OCI-LY7 (cell line): ENCODE measurements at regions not wholly inside any gene's neighbourhood (a gene's known extent, or its start where the extent isn't known, plus 50 kb on each side); places are given as distances from the start of the nearest gene placed in this dataset.

Source experiments
- BruUV-seq: library from RNA; stranded (reverse); fragments of 400-500 nt; replicated peaks from 2 replicates; lab custom pipeline; 2021; lab: Mats Ljungman, UMichigan
- CTCF ChIA-PET: fragments of 300-600 bp; sonication (Branson Sonifier 250); formaldehyde crosslinking; loops from one replicate; lab custom pipeline; 2022; ENCODE audit warnings: antibody characterized with exemption; ENCODE audit not compliant: unreplicated experiment; lab: Charles Lee
- POLR2A ChIA-PET: fragments of 300-600 bp; sonication (Branson Sonifier 250); formaldehyde crosslinking; loops from one replicate; lab custom pipeline; 2022; ENCODE audit warnings: antibody characterized with exemption; lab: Charles Lee
- DNase-seq: peaks from one replicate; pipeline ENCODE4 v3.0.0-alpha.2; 2015; ENCODE audit warnings: low spot score
- H2AFZ ChIP-seq: fragments of 200-600 bp; sonication (generic), shearing (Covaris generic); 2 replicates; pipeline ENCODE4 v1.6.1; 2014; ENCODE audit warnings: mild to moderate bottlenecking, antibody characterized with exemption, low read length, moderate library complexity
- H3K27ac ChIP-seq: fragments of 200-600 bp; sonication (generic); 2 replicates; pipeline ENCODE4 v1.5.1; 2014; ENCODE audit warnings: mixed run types, low read depth, mild to moderate bottlenecking, moderate library complexity, low read length, inconsistent platforms; ENCODE audit not compliant: poor library complexity, severe bottlenecking
- H3K36me3 ChIP-seq: fragments of 200-600 bp; sonication (generic); 2 replicates; pipeline ENCODE4 v1.6.1; 2014; ENCODE audit warnings: mild to moderate bottlenecking, antibody characterized with exemption, low read length, moderate library complexity, mixed read lengths; ENCODE audit not compliant: insufficient read depth
- H3K4me1 ChIP-seq: fragments of 200-600 bp; sonication (generic); 2 replicates; pipeline ENCODE4 v1.5.1; 2014; ENCODE audit warnings: mild to moderate bottlenecking, low read length; ENCODE audit not compliant: insufficient read depth, poor library complexity, severe bottlenecking
- H3K4me2 ChIP-seq: fragments of 200-600 bp; sonication (generic); 2 replicates; pipeline ENCODE4 v1.6.1; 2014; ENCODE audit warnings: mild to moderate bottlenecking, low read length
- H3K4me3 ChIP-seq: fragments of 200-600 bp; sonication (generic); 2 replicates; pipeline ENCODE4 v1.5.1; 2014; ENCODE audit warnings: mild to moderate bottlenecking, low read depth, low read length; ENCODE audit not compliant: poor library complexity, severe bottlenecking
- H3K79me2 ChIP-seq: fragments of 200-600 bp; sonication (generic); 2 replicates; pipeline ENCODE4 v1.6.1; 2016; ENCODE audit warnings: low read depth, mild to moderate bottlenecking, low read length, moderate library complexity, mixed read lengths; ENCODE audit not compliant: insufficient read depth
- H3K9me2 ChIP-seq: fragments of 200-600 bp; sonication (generic); 2 replicates; pipeline ENCODE4 v1.6.1; 2016; ENCODE audit warnings: mild to moderate bottlenecking, low read length, mixed read lengths; ENCODE audit not compliant: insufficient read depth
- H3K9me3 ChIP-seq: fragments of 200-600 bp; sonication (generic); 2 replicates; pipeline ENCODE4 v1.6.1; 2014; ENCODE audit warnings: mild to moderate bottlenecking, mixed run types, low read length, mixed read lengths
- H4K20me1 ChIP-seq: fragments of 200-600 bp; sonication (generic); 2 replicates; pipeline ENCODE4 v1.6.1; 2014; ENCODE audit warnings: mild to moderate bottlenecking, antibody characterized with exemption, low read length, moderate library complexity, mixed read lengths; ENCODE audit not compliant: insufficient read depth
- CTCF ChIP-seq: fragments of 200-600 bp; sonication (generic); conservative IDR thresholded peaks from 2 replicates; pipeline ENCODE4 v1.5.1; 2014; ENCODE audit warnings: mild to moderate bottlenecking, antibody characterized with exemption, low read length, moderate library complexity, mixed read lengths
- EZH2phosphoT487 ChIP-seq: fragments of 200-600 bp; sonication (generic); IDR thresholded peaks from 2 replicates; pipeline ENCODE4 v1.6.1; 2018; ENCODE audit warnings: low read depth, borderline replicate concordance, mild to moderate bottlenecking, mixed run types, antibody characterized with exemption, low read length, moderate library complexity, mixed read lengths
- intact Hi-C: fragments of 100-400 bp; cut with micrococcal nuclease; formaldehyde crosslinking; loops from one replicate; pipeline ENCODE4 v1.10.0; 2022; ENCODE audit not compliant: unreplicated experiment

GRCh38 chr4:26215725-26216124, 105.1 kb upstream of the RBPJ start:
- no TSS peak for BruUV-seq
- H3K4me2 ChIP-seq = no peak overlapping the region
- no peaks in the 10 kb centered on the region for H3K36me3 ChIP-seq
- H3K9me2 ChIP-seq = no peaks in the 10 kb centered on the region
- no peaks in the 10 kb centered on the region for H4K20me1 ChIP-seq
- TF ChIP-seq EZH2phosphoT487 (no peak), CTCF (no peak)
- intact Hi-C loops = no loop called here
- CTCF ChIA-PET = no interaction called here
- H3K4me3 ChIP-seq = no peak overlapping the region
- H3K79me2 ChIP-seq = no peaks in the 10 kb centered on the region
- H3K27ac ChIP-seq = no peak overlapping the region
- no peak overlapping the region for H2AFZ ChIP-seq
- POLR2A ChIA-PET = no interaction called here
- H3K4me1 ChIP-seq = no peaks in the 10 kb centered on the region
- H3K9me3 ChIP-seq = no peaks in the 10 kb centered on the region
- no peak for DNase-seq

GRCh38 chr4:26217481-26217880, 103.3 kb upstream of the RBPJ start:
- no peak overlapping the region for H3K4me3 ChIP-seq
- no peaks in the 10 kb centered on the region for H3K9me2 ChIP-seq
- no TSS peak for BruUV-seq
- no peak overlapping the region for H3K27ac ChIP-seq
- no peaks in the 10 kb centered on the region for H3K9me3 ChIP-seq
- no peak for DNase-seq
- TF ChIP-seq CTCF (no peak), EZH2phosphoT487 (no peak)
- intact Hi-C loops = no loop called here
- H2AFZ ChIP-seq = no peak overlapping the region
- H3K4me2 ChIP-seq = no peak overlapping the region
- no peaks in the 10 kb centered on the region for H4K20me1 ChIP-seq
- H3K4me1 ChIP-seq = no peaks in the 10 kb centered on the region
- no peaks in the 10 kb centered on the region for H3K36me3 ChIP-seq
- POLR2A ChIA-PET = no interaction called here
- no peaks in the 10 kb centered on the region for H3K79me2 ChIP-seq
- CTCF ChIA-PET = no interaction called here

GRCh38 chr4:26217961-26218676, 102.7 kb upstream of the RBPJ start:
- no TSS peak for BruUV-seq
- Histone ChIP-seq H3K4me3 (no peak overlapping the region), H3K9me2 (no peaks in the 10 kb centered on the region), H3K27ac (no peak overlapping the region), H3K4me2 (no peak overlapping the region), H3K36me3 (no peaks in the 10 kb centered on the region), H3K79me2 (no peaks in the 10 kb centered on the region), H2AFZ (no peak overlapping the region), H3K4me1 (no peaks in the 10 kb centered on the region), H4K20me1 (no peaks in the 10 kb centered on the region), H3K9me3 (no peaks in the 10 kb centered on the region)
- CTCF ChIA-PET = no interaction called here
- POLR2A ChIA-PET = no interaction called here
- no peak for DNase-seq
- TF ChIP-seq CTCF (no peak), EZH2phosphoT487 (no peak)
- intact Hi-C loops = no loop called here
